GM10248 (cell line): ENCODE measurements at regions not wholly inside any gene's neighbourhood (a gene's known extent, or its start where the extent isn't known, plus 50 kb on each side); places are given as distances from the start of the nearest gene placed in this dataset.

ENCODE experiments used
- CTCF ChIA-PET: fragments of 300-600 bp; sonication (Branson Sonifier 250); formaldehyde crosslinking; extraction: SDS; loops from one replicate; lab custom pipeline; 2021; ENCODE audit warnings: antibody characterized with exemption; lab: Yijun Ruan, JAX
- POLR2A ChIA-PET: fragments of 350-650 bp; sonication (Branson Sonifier 250); formaldehyde crosslinking; extraction: SDS; loops from one replicate; lab custom pipeline; 2020; ENCODE audit warnings: antibody characterized with exemption; lab: Yijun Ruan, JAX
- DNase-seq: peaks from one replicate; pipeline ENCODE4 v3.0.0; 2012; ENCODE audit errors: extremely low spot score
- CTCF ChIP-seq: IDR thresholded peaks from 2 replicates; pipeline ENCODE4 v1.5.1; 2012; ENCODE audit warnings: mild to moderate bottlenecking, low read depth; ENCODE audit errors: extremely low read depth, missing control alignments, control extremely low read depth

GRCh38 chr13:79196366-79196765, 209.7 kb downstream of the RBM26 start:
- ChIA-PET POLR2A (no interaction called here), CTCF (interaction anchor here (1.6 to 3.2 kb wide), 2 partner anchors 11 to 195 kb away, joined by 4 to 13 read pairs; no protein-coding TSS in a partner anchor)
- no peak for TF ChIP-seq CTCF
- DNase-seq, result no peak

GRCh38 chr13:79194727-79195126, 211.3 kb downstream of the RBM26 start:
- no peak for TF ChIP-seq CTCF
- ChIA-PET POLR2A (no interaction called here), CTCF (interaction anchor here (1.0 to 3.2 kb wide), 5 partner anchors 9 to 34 kb away, joined by 3 to 13 read pairs (median 7); no protein-coding TSS in a partner anchor)
- no peak for DNase-seq

GRCh38 chr13:79194272-79194671, 211.8 kb downstream of the RBM26 start:
- TF ChIP-seq CTCF, result no peak
- ChIA-PET POLR2A (no interaction called here), CTCF (interaction anchor here (1.0 to 3.2 kb wide), 4 partner anchors 9 to 35 kb away, joined by 3 to 13 read pairs (median 8); no protein-coding TSS in a partner anchor)
- peak; percentile 55 for DNase-seq

- POLR2A ChIA-PET, result no interaction called here
- DNase-seq, result no peak
- no peak for TF ChIP-seq CTCF
- CTCF ChIA-PET, result interaction anchor here (1.2 to 1.5 kb wide), 3 partner anchors 10 to 16 kb away, joined by 4 to 5 read pairs (median 5); no protein-coding TSS in a partner anchor
These were observed 214.6 kb downstream of the RBM26 start for GRCh38 chr13:79191501-79191900.

GRCh38 chr13:79190932-79191331, 215.1 kb downstream of the RBM26 start:
- ChIA-PET CTCF (interaction anchor here (1.2 to 1.5 kb wide), 2 partner anchors 13 to 16 kb away, joined by 4 to 5 read pairs; no protein-coding TSS in a partner anchor), POLR2A (no interaction called here)

More at GRCh38 chr13:79190932-79191331, 215.1 kb downstream of the RBM26 start:
- DNase-seq, result no peak
- no peak for TF ChIP-seq CTCF
